ENCODE measurements at regions not wholly inside any gene's neighbourhood (a gene's known extent, or its start where the extent isn't known, plus 50 kb on each side); places are given as distances from the start of the nearest gene placed in this dataset.
"Not testable (repeated sequence)": the region's sequence is repeated elsewhere in the genome, so short reads cannot be mapped to it uniquely, and the experiment has no call there.

- DNase-seq (ENCODE audit: low spot score): no peak
- Histone ChIP-seq H3K9me3 (ENCODE audit: control insufficient read depth in 4 of 4, low read length in 3 of 4) (no peaks in the 10 kb centered on the region), H3K9ac (ENCODE audit: low read depth in 1 of 2, low read length in 2 of 2) (no peak overlapping the region), H3K27ac (ENCODE audit: low read depth in 1 of 2, low read length in 2 of 2) (no peak overlapping the region), H3K36me3 (ENCODE audit: control insufficient read depth in 4 of 4, insufficient read depth in 3 of 4, low read depth in 1 of 4, low read length in 3 of 4) (no peaks in the 10 kb centered on the region), H3K4me3 (ENCODE audit: low read depth in 1 of 3, low read length in 3 of 3) (no peak overlapping the region), H3K27me3 (ENCODE audit: control insufficient read depth in 4 of 4, insufficient read depth in 4 of 4, low read length in 3 of 4) (peaks cover 0 to 3% (median 0%) of the 10 kb centered on the region in 4 donors), H3K4me1 (ENCODE audit: control insufficient read depth in 4 of 4, insufficient read depth in 4 of 4, low read length in 3 of 4) (no peaks in the 10 kb centered on the region)
- WGBS: 90% methylated on average over 4 of the region's 4 CpGs
- TF ChIP-seq SP1 (IDR thresholded peaks at IDR 0.05) (no peak), FOXA2 (IDR thresholded peaks at IDR 0.05) (no peak), RAD21 (IDR thresholded peaks at IDR 0.05) (no peak), TAF1 (conservative IDR thresholded peaks at IDR 0.05) (no peak), FOXA1 (IDR thresholded peaks at IDR 0.05) (no peak), YY1 (IDR thresholded peaks at IDR 0.05) (no peak), GABPA (IDR thresholded peaks at IDR 0.05 in 1 of 2, conservative IDR thresholded peaks at IDR 0.05 in 1 of 2) (no peak), ZBTB33 (IDR thresholded peaks at IDR 0.05) (no peak), EGR1 (IDR thresholded peaks at IDR 0.05; ENCODE audit: low read depth in 2 of 2) (no peak), HNF4A (conservative IDR thresholded peaks at IDR 0.05) (no peak), NR2F2 (IDR thresholded peaks at IDR 0.05) (no peak), REST (IDR thresholded peaks at IDR 0.05) (no peak), HNF4G (IDR thresholded peaks at IDR 0.05) (no peak), JUND (IDR thresholded peaks at IDR 0.05) (no peak), ATF3 (IDR thresholded peaks at IDR 0.05) (no peak), RXRA (IDR thresholded peaks at IDR 0.05) (no peak)
Observed at GRCh38 chr13:76586842-76587241, 299.4 kb downstream of the KCTD12 start.

GRCh38 chr13:76579701-76580100, 306.5 kb downstream of the KCTD12 start:
- DNase-seq (ENCODE audit: low spot score): no peak
- Histone ChIP-seq H3K9ac (ENCODE audit: low read depth in 1 of 2, low read length in 2 of 2) (no peak overlapping the region), H3K9me3 (ENCODE audit: control insufficient read depth in 4 of 4, low read length in 3 of 4) (peaks cover 1 to 7% (median 3%) of the 10 kb centered on the region in 4 donors), H3K4me1 (ENCODE audit: control insufficient read depth in 4 of 4, insufficient read depth in 4 of 4, low read length in 3 of 4) (no peaks in the 10 kb centered on the region), H3K36me3 (ENCODE audit: control insufficient read depth in 4 of 4, insufficient read depth in 3 of 4, low read depth in 1 of 4, low read length in 3 of 4) (no peaks in the 10 kb centered on the region), H3K27me3 (ENCODE audit: control insufficient read depth in 4 of 4, insufficient read depth in 4 of 4, low read length in 3 of 4) (no peaks in the 10 kb centered on the region), H3K4me3 (ENCODE audit: low read depth in 1 of 3, low read length in 3 of 3) (no peak overlapping the region), H3K27ac (ENCODE audit: low read depth in 1 of 2, low read length in 2 of 2) (no peak overlapping the region)
- 84% methylated on average over 4 of the region's 4 CpGs for WGBS
- TF ChIP-seq MAX (IDR thresholded peaks at IDR 0.05) (no peak), JUND (IDR thresholded peaks at IDR 0.05) (no peak), RAD21 (IDR thresholded peaks at IDR 0.05) (no peak), YY1 (IDR thresholded peaks at IDR 0.05) (no peak), SP1 (IDR thresholded peaks at IDR 0.05) (no peak)

GRCh38 chr13:76575634-76576033, 310.6 kb downstream of the KCTD12 start:
- not testable (repeated sequence) for H3K9me3 ChIP-seq (ENCODE audit: control insufficient read depth in 4 of 4, low read length in 3 of 4); DNase-seq (ENCODE audit: low spot score); H3K27me3 ChIP-seq (ENCODE audit: control insufficient read depth in 4 of 4, insufficient read depth in 4 of 4, low read length in 3 of 4); H3K4me3 ChIP-seq (ENCODE audit: low read depth in 1 of 3, low read length in 3 of 3); H3K36me3 ChIP-seq (ENCODE audit: control insufficient read depth in 4 of 4, insufficient read depth in 3 of 4, low read depth in 1 of 4, low read length in 3 of 4); H3K27ac ChIP-seq (ENCODE audit: low read depth in 1 of 2, low read length in 2 of 2); H3K4me1 ChIP-seq (ENCODE audit: control insufficient read depth in 4 of 4, insufficient read depth in 4 of 4, low read length in 3 of 4); H3K9ac ChIP-seq (ENCODE audit: low read depth in 1 of 2, low read length in 2 of 2)
- 82% methylated on average over 5 of the region's 5 CpGs for WGBS

Data from liver (tissue), 7 donors.